K562 (cell line): ENCODE measurements at regions not wholly inside any gene's neighbourhood (a gene's known extent, or its start where the extent isn't known, plus 50 kb on each side); places are given as distances from the start of the nearest gene placed in this dataset.

Source experiments
- ATAC-seq: fragments of 200-7000 bp; cut with Tn5 transposase; 3 replicates; pipeline ENCODE4 v1.9.1; 2020; ENCODE audit warnings: moderate library complexity
- BruUV-seq: library from RNA; stranded (reverse); fragments of 400-500 nt; replicated peaks from 2 replicates; lab custom pipeline; 2021; lab: Mats Ljungman, UMichigan
- CTCF ChIA-PET: fragments of 300-600 bp; formaldehyde crosslinking; extraction: SDS; loops from one replicate; lab custom pipeline; 2021; ENCODE audit warnings: low intra/inter-chr PET ratio; lab: Yijun Ruan, JAX
- POLR2A ChIA-PET: fragments of 300-600, 350-650 bp; sonication (Branson Sonifier 250); formaldehyde crosslinking; extraction: SDS; loops from one replicate; lab custom pipeline; 2021; ENCODE audit warnings: antibody characterized with exemption, inconsistent platforms; lab: Yijun Ruan, JAX
- DNase-seq, 4 experiments: peaks; one replicate each; pipeline versions ENCODE4 v3.0.0 to v3.0.0-alpha.2; 2011 to 2018; ENCODE audit warnings: low spot score in 3 of 4, mixed read lengths in 3 of 4; ENCODE audit errors: extremely low read depth in 1 of 4
- FAIRE-seq: peaks from 2 replicates; lab custom pipeline; 2011; peaks lifted over from hg19 to GRCh38; lab: Jason Lieb, UNC
- H2AFZ ChIP-seq: 2 replicates; pipeline ENCODE4 v1.6.0; 2011; ENCODE audit warnings: low read depth, low read length, control low read depth, inconsistent platforms
- H3K27ac ChIP-seq: fragments of 200-600 bp; 3 replicates; pipeline ENCODE4 v1.8.0; 2011; ENCODE audit warnings: low read depth, mild to moderate bottlenecking, control low read depth, inconsistent platforms, low read length, moderate library complexity, mixed read lengths; ENCODE audit errors: extremely low read depth
- H3K27me3 ChIP-seq, 2 experiments: fragments of 300-600 bp in 1 of 2; 2 replicates in 1 of 2; 3 replicates in 1 of 2; pipeline versions ENCODE4 v1.6.0 to v1.8.0; 2011; ENCODE audit warnings: inconsistent platforms in 2 of 2, low read length in 2 of 2, mild to moderate bottlenecking in 1 of 2, mixed read lengths in 1 of 2, moderate library complexity in 1 of 2; ENCODE audit not compliant: control insufficient read depth in 2 of 2, insufficient read depth in 2 of 2
- H3K36me3 ChIP-seq: fragments of 300-600 bp; 3 replicates; pipeline ENCODE4 v1.8.0; 2011; ENCODE audit warnings: mild to moderate bottlenecking, low read length, inconsistent platforms; ENCODE audit not compliant: control insufficient read depth, insufficient read depth
- H3K4me1 ChIP-seq, 2 experiments: fragments of 200-600 bp in 1 of 2; replicated peaks in 1 of 2; 2 replicates in 1 of 2; 3 replicates in 1 of 2; pipeline versions ENCODE4 v1.5.1 to v1.8.0; 2011; ENCODE audit warnings: inconsistent platforms in 2 of 2, low read length in 2 of 2, mild to moderate bottlenecking in 1 of 2, mixed read lengths in 1 of 2, moderate library complexity in 1 of 2; ENCODE audit not compliant: control insufficient read depth in 2 of 2, insufficient read depth in 2 of 2
- H3K4me2 ChIP-seq: 2 replicates; pipeline ENCODE4 v1.6.1; 2011; ENCODE audit warnings: low read length, control low read depth, inconsistent platforms, mixed read lengths; ENCODE audit not compliant: insufficient read depth
- H3K4me3 ChIP-seq: fragments of 200-600 bp; sonication (generic), shearing (Covaris generic); 2 replicates; pipeline ENCODE4 v1.5.1; 2016; ENCODE audit warnings: control low read depth, inconsistent platforms
- H3K79me2 ChIP-seq: fragments of 200-600 bp; 3 replicates; pipeline ENCODE4 v1.8.0; 2011; ENCODE audit warnings: low read length, inconsistent platforms; ENCODE audit not compliant: control insufficient read depth, insufficient read depth
- H3K9ac ChIP-seq, 2 experiments: 2 replicates each; pipeline versions ENCODE4 v1.6.0 to v1.6.1; 2011; ENCODE audit warnings: low read depth in 2 of 2, low read length in 2 of 2, control low read depth in 1 of 2, inconsistent platforms in 1 of 2, mild to moderate bottlenecking in 1 of 2, mixed read lengths in 1 of 2; ENCODE audit not compliant: insufficient read depth in 1 of 2
- H3K9me1 ChIP-seq: one replicate; pipeline ENCODE4 v1.6.0; 2011; ENCODE audit warnings: inconsistent platforms, mild to moderate bottlenecking, low read length, moderate library complexity; ENCODE audit not compliant: control insufficient read depth, insufficient read depth
- H3K9me3 ChIP-seq: replicated peaks from 2 replicates; pipeline ENCODE4 v1.5.1; 2011; ENCODE audit warnings: low read depth, low read length, inconsistent platforms; ENCODE audit not compliant: control insufficient read depth, insufficient read depth
- H4K20me1 ChIP-seq: replicated peaks from 2 replicates; pipeline ENCODE4 v1.6.1; 2011; ENCODE audit warnings: low read length, inconsistent platforms, mixed read lengths; ENCODE audit not compliant: control insufficient read depth, insufficient read depth
- NFIC ChIP-seq: fragments of 450-650 bp; IDR thresholded peaks from 2 replicates; pipeline ENCODE4 v1.6.1; 2017; ENCODE audit warnings: mild to moderate bottlenecking, inconsistent platforms
- ZHX1 ChIP-seq: fragments of 150-350 bp; conservative IDR thresholded peaks from 2 replicates; pipeline ENCODE4 v1.6.1; 2014; ENCODE audit warnings: low read length
- ZNF174 ChIP-seq: fragments of 250-450 bp; sonication (Bioruptor Pico); IDR thresholded peaks from 2 replicates; pipeline ENCODE4 v1.4.0; 2020; ENCODE audit warnings: mild to moderate bottlenecking
- WGBS: fragments of 100-300 bp; shearing (Covaris generic); methylation state at CpG from one replicate; pipeline ENCODE4 v1.1.6; 2016; ENCODE audit warnings: low coverage, mixed read lengths; ENCODE audit not compliant: insufficient coverage; ENCODE audit errors: missing lambda C conversion rate; 5-methylcytosine and 5-hydroxymethylcytosine counted together
- in situ Hi-C: fragments of 300-500 bp; cut with MboI; formaldehyde crosslinking; loops from 4 replicates; pipeline ENCODE4 v1.15.0; 2018; ENCODE audit warnings: inconsistent platforms, mixed read lengths
- intact Hi-C: fragments of 100-400 bp; cut with micrococcal nuclease; formaldehyde crosslinking; loops from 2 replicates; pipeline ENCODE4 v1.14.2; 2022
- TF ChIP-seq, protein P1 (sequence below): sonication (generic); formaldehyde crosslinking; IDR thresholded peaks from 2 replicates; pipeline ENCODE4 v1.8.0; 2022; ENCODE audit warnings: mild to moderate bottlenecking, missing genetic modification reagents

DNA sequence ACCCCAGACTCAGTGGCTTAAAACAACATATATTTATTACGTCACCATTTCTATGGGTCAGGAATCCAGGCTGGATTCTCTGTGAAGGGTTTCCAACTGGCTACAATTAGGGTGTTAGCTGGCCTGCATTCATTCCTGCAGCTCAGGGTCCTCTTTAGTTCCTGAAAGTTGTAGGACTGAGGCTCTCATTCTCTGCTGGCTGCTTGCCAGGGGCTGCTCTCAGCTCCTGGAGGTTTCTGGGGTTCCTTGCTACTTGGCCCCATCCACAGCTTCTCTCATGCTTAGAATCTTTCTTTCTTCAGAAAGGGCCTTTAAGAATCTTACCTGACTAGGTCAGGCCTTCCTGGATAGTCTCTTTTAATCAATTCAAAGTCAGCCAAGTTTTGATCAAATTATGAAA is 424.6 kb downstream of the GADD45G start:
- no peaks in the 10 kb centered on the region for H3K9me1 ChIP-seq
- intact Hi-C loops: no loop called here
- FAIRE-seq: no peak
- H3K4me2 ChIP-seq: no peak overlapping the region
- no peaks in the 10 kb centered on the region for H4K20me1 ChIP-seq
- DNase-seq: no peak
- POLR2A ChIA-PET: no interaction called here
- TF ChIP-seq NFIC (peak; percentile 38), ZNF174 (CRISPR knock-in tag) (no peak), ZHX1 (no peak)
- TF ChIP-seq, protein P1, sequence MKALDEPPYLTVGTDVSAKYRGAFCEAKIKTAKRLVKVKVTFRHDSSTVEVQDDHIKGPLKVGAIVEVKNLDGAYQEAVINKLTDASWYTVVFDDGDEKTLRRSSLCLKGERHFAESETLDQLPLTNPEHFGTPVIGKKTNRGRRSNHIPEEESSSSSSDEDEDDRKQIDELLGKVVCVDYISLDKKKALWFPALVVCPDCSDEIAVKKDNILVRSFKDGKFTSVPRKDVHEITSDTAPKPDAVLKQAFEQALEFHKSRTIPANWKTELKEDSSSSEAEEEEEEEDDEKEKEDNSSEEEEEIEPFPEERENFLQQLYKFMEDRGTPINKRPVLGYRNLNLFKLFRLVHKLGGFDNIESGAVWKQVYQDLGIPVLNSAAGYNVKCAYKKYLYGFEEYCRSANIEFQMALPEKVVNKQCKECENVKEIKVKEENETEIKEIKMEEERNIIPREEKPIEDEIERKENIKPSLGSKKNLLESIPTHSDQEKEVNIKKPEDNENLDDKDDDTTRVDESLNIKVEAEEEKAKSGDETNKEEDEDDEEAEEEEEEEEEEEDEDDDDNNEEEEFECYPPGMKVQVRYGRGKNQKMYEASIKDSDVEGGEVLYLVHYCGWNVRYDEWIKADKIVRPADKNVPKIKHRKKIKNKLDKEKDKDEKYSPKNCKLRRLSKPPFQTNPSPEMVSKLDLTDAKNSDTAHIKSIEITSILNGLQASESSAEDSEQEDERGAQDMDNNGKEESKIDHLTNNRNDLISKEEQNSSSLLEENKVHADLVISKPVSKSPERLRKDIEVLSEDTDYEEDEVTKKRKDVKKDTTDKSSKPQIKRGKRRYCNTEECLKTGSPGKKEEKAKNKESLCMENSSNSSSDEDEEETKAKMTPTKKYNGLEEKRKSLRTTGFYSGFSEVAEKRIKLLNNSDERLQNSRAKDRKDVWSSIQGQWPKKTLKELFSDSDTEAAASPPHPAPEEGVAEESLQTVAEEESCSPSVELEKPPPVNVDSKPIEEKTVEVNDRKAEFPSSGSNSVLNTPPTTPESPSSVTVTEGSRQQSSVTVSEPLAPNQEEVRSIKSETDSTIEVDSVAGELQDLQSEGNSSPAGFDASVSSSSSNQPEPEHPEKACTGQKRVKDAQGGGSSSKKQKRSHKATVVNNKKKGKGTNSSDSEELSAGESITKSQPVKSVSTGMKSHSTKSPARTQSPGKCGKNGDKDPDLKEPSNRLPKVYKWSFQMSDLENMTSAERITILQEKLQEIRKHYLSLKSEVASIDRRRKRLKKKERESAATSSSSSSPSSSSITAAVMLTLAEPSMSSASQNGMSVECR: no peak
- TF ChIP-seq, all 486 proteins: peak for 1
- WGBS: 0% methylated on average over 1 of the region's 1 CpG
- Histone ChIP-seq H3K27ac (no peak overlapping the region), H3K27me3 (no peaks in the 10 kb centered on the region), H3K36me3 (no peaks in the 10 kb centered on the region), H3K4me3 (no peak overlapping the region), H2AFZ (no peak overlapping the region), H3K9ac (no peak overlapping the region), H3K79me2 (no peaks in the 10 kb centered on the region), H3K4me1 (no peaks in the 10 kb centered on the region), H3K9me3 (no peaks in the 10 kb centered on the region)
- CTCF ChIA-PET: no interaction called here
- no peak for ATAC-seq
- no TSS peak for BruUV-seq
- in situ Hi-C loops: no loop called here
